ENCODE measurements at regions not wholly inside any gene's neighbourhood (a gene's known extent, or its start where the extent isn't known, plus 50 kb on each side); places are given as distances from the start of the nearest gene placed in this dataset.
A peak's percentile ranks its signal among the peaks of the same experiment; 100 is the strongest.

GRCh38 chr9:31790720-31791119, 593.7 kb upstream of the ACO1 start:
- Histone ChIP-seq H3K4me1 (replicated peaks) (no peaks in the 10 kb centered on the region), H3K9me3 (no peaks in the 10 kb centered on the region), H3K4me3 (no peak overlapping the region), H3K27me3 (replicated peaks; ENCODE audit: insufficient read depth) (no peaks in the 10 kb centered on the region), H3K36me3 (no peaks in the 10 kb centered on the region), H3K27ac (no peak overlapping the region)
- 87% methylated on average over 8 of the region's 8 CpGs for WGBS
- TF ChIP-seq POLR2A (IDR thresholded peaks at IDR 0.05) = no peak
- TF ChIP-seq, protein P1, sequence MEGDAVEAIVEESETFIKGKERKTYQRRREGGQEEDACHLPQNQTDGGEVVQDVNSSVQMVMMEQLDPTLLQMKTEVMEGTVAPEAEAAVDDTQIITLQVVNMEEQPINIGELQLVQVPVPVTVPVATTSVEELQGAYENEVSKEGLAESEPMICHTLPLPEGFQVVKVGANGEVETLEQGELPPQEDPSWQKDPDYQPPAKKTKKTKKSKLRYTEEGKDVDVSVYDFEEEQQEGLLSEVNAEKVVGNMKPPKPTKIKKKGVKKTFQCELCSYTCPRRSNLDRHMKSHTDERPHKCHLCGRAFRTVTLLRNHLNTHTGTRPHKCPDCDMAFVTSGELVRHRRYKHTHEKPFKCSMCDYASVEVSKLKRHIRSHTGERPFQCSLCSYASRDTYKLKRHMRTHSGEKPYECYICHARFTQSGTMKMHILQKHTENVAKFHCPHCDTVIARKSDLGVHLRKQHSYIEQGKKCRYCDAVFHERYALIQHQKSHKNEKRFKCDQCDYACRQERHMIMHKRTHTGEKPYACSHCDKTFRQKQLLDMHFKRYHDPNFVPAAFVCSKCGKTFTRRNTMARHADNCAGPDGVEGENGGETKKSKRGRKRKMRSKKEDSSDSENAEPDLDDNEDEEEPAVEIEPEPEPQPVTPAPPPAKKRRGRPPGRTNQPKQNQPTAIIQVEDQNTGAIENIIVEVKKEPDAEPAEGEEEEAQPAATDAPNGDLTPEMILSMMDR (IDR thresholded peaks at IDR 0.05) = no peak
- no peak for TF ChIP-seq POLR2AphosphoS5 (IDR thresholded peaks at IDR 0.05)
- intact Hi-C loops (cut with DNase I) = no loop called here
- DNase-seq (ENCODE audit: low spot score) = no peak

DNA sequence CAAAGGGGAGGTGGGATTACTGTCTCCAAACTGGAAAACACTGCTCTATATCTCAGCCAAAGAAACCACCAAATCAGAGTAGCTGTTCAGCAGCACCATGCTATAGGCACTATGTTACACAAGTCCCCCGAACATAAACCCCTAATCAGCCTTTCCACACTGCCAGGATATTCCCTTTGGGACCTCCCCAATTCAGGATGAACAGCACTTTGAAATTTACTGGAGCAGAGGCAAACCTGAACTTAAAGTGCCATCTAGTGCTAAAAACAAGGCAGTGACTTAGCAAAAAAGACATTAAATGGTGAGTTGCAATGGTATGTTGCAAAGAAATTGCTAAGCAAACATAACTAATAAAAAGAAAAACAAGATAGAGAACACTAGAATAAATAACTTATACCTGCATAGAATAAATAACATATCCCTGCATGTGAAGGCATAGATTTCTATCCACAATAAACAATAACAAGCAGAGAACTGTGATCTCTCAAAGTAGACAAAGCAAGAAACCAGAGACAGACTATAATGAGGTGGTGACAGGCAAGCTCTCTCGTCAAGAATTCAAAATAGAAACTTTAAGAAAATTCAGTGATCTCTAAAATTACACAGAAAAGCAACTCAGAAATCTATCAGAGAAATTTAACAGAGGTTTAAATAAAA, 584.4 kb upstream of the ACO1 start:
- Histone ChIP-seq H3K27ac (no peak overlapping the region), H3K4me1 (replicated peaks) (no peaks in the 10 kb centered on the region), H3K4me3 (no peak overlapping the region), H3K9me3 (no peaks in the 10 kb centered on the region), H3K27me3 (replicated peaks; ENCODE audit: insufficient read depth) (no peaks in the 10 kb centered on the region), H3K36me3 (no peaks in the 10 kb centered on the region)
- intact Hi-C loops (cut with DNase I) = no loop called here
- TF ChIP-seq, protein P1 (IDR thresholded peaks at IDR 0.05) = peak in 3 of 4 experiments; percentile 21 to 40 (median 32)
- no peak for TF ChIP-seq POLR2A (IDR thresholded peaks at IDR 0.05)
- DNase-seq (ENCODE audit: low spot score) = no peak
- WGBS = 44% methylated on average over 2 of the region's 2 CpGs

DNA sequence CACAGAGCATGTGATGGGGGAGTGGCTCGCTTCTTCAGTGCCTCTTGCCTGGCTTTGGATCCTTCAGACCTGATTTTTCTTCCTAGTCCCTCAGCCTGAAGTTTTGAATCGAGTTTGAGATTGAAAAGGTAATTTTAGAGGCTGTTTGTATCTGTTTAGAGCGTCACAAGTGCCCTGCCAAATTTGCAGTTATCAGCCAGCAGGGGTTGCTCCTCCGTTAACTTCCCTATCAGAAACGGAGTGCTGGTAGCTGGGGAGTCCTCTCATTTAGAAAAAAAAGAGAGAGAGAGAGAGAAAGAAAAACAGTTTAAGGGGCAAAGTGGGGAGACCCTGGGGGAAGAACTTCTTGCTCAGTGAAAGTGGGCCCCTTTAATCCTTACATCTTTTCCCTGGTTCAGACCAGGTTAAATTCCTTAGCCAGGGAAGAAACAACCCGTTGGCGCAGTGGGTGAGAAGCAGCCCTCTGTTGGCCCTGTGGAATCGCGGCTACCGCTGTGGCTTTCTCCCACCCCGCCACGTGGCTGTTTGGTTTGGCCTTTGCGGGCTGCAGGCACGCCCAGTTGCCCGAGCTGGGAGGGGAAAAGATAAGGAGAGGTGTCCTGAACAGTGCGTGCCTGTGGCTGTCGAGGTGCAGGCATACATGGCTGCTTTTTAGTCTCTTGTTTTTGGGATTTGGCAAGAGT, 576.7 kb upstream of the ACO1 start:
- no peaks in the 10 kb centered on the region for H3K9me3 ChIP-seq
- H3K36me3 ChIP-seq = no peaks in the 10 kb centered on the region
- DNase-seq (ENCODE audit: low spot score) = no peak
- H3K4me1 ChIP-seq (replicated peaks) = no peaks in the 10 kb centered on the region
- intact Hi-C loops (cut with DNase I) = no loop called here
- 82% methylated on average over 17 of the region's 17 CpGs for WGBS
- H3K4me3 ChIP-seq = no peak overlapping the region
- TF ChIP-seq, protein P1 (IDR thresholded peaks at IDR 0.05) = no peak
- TF ChIP-seq POLR2A (IDR thresholded peaks at IDR 0.05) (no peak), POLR2AphosphoS5 (IDR thresholded peaks at IDR 0.05) (no peak)
- H3K27me3 ChIP-seq (replicated peaks; ENCODE audit: insufficient read depth) = no peaks in the 10 kb centered on the region
- H3K27ac ChIP-seq = no peak overlapping the region

DNA sequence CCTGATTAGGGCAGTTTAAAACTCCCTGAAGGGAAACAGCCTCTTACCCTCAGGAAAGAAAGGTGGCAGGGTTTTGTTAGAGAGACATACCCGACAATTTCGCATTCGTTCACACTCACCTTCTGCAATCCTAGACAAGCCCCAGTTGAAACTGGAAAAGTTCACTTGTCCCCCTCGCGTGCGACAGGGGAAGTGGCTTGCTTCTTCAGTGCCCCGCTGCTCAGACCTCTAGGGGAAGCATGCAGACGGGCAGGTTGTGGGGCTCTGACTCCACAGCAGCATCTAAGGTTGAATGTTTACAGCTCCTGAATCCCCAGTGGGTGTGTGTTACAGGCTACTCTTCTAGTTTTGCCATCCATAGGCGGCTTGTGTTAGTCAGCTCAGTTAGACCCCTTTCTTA, 575.7 kb upstream of the ACO1 start:
- no peaks in the 10 kb centered on the region for H3K36me3 ChIP-seq
- H3K27me3 ChIP-seq (replicated peaks; ENCODE audit: insufficient read depth) = no peaks in the 10 kb centered on the region
- no peak overlapping the region for H3K4me3 ChIP-seq
- H3K27ac ChIP-seq = no peak overlapping the region
- intact Hi-C loops (cut with DNase I) = no loop called here
- TF ChIP-seq POLR2AphosphoS5 (IDR thresholded peaks at IDR 0.05) (no peak), POLR2A (IDR thresholded peaks at IDR 0.05) (no peak)
- TF ChIP-seq, protein P1 (IDR thresholded peaks at IDR 0.05) = no peak
- DNase-seq (ENCODE audit: low spot score) = no peak
- H3K4me1 ChIP-seq (replicated peaks) = no peaks in the 10 kb centered on the region
- H3K9me3 ChIP-seq = no peaks in the 10 kb centered on the region
- WGBS = 89% methylated on average over 9 of the region's 9 CpGs

- Histone ChIP-seq H3K9me3 (no peaks in the 10 kb centered on the region), H3K36me3 (no peaks in the 10 kb centered on the region), H3K4me1 (replicated peaks) (no peaks in the 10 kb centered on the region), H3K27ac (no peak overlapping the region), H3K27me3 (replicated peaks; ENCODE audit: insufficient read depth) (no peaks in the 10 kb centered on the region), H3K4me3 (no peak overlapping the region)
- TF ChIP-seq, protein P1 (IDR thresholded peaks at IDR 0.05) = no peak
- TF ChIP-seq POLR2A (IDR thresholded peaks at IDR 0.05) (no peak), POLR2AphosphoS5 (IDR thresholded peaks at IDR 0.05) (no peak)
- intact Hi-C loops (cut with DNase I) = no loop called here
- 88% methylated on average over 4 of the region's 4 CpGs for WGBS
- DNase-seq (ENCODE audit: low spot score) = no peak
Observed at GRCh38 chr9:31820426-31820825, 564.0 kb upstream of the ACO1 start.

Data from prostate gland (tissue), 2 donors.